ENCODE measurements at regions not wholly inside any gene's neighbourhood (a gene's known extent, or its start where the extent isn't known, plus 50 kb on each side); places are given as distances from the start of the nearest gene placed in this dataset.

- TF ChIP-seq CTCF (IDR thresholded peaks at IDR 0.05): no peak
- TF ChIP-seq POLR2A (IDR thresholded peaks at IDR 0.05): no peak
Observed at GRCh38 chr5:99617335-99617734, 688.5 kb upstream of the CHD1 start.

Measured in esophagus squamous epithelium (tissue), 4 donors.